ENCODE measurements at regions not wholly inside any gene's neighbourhood (a gene's known extent, or its start where the extent isn't known, plus 50 kb on each side); places are given as distances from the start of the nearest gene placed in this dataset.

DNA sequence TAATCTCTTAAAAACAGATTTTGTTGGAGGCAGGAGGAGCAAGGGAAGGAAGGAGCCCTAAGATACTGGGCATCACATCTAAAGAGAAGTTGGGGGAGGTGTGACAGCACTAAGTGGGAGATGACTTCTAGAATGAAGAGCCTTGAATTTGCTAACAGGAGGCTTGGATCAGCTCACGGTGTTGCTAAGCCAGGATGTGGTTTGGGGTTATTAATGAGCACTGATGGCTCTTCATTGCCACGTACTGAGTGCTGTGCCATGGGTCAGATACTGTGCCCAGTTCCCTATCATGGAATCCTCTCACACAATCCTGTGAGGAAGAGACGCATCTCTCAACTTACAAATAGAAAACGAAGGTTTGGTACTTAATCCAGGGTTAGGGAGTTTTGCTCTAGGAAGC is 78.5 kb downstream of the C7orf25 start:
- no peak for TF ChIP-seq POLR2A (IDR thresholded peaks at IDR 0.05)
- TF ChIP-seq, protein P1, sequence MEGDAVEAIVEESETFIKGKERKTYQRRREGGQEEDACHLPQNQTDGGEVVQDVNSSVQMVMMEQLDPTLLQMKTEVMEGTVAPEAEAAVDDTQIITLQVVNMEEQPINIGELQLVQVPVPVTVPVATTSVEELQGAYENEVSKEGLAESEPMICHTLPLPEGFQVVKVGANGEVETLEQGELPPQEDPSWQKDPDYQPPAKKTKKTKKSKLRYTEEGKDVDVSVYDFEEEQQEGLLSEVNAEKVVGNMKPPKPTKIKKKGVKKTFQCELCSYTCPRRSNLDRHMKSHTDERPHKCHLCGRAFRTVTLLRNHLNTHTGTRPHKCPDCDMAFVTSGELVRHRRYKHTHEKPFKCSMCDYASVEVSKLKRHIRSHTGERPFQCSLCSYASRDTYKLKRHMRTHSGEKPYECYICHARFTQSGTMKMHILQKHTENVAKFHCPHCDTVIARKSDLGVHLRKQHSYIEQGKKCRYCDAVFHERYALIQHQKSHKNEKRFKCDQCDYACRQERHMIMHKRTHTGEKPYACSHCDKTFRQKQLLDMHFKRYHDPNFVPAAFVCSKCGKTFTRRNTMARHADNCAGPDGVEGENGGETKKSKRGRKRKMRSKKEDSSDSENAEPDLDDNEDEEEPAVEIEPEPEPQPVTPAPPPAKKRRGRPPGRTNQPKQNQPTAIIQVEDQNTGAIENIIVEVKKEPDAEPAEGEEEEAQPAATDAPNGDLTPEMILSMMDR (IDR thresholded peaks at IDR 0.05), result no peak

All from body of pancreas (tissue), 4 donors.